Osteoblast (primary cell): ENCODE measurements at regions not wholly inside any gene's neighbourhood (a gene's known extent, or its start where the extent isn't known, plus 50 kb on each side); places are given as distances from the start of the nearest gene placed in this dataset.

Source experiments
- DNase-seq: peaks from one replicate; pipeline ENCODE4 v3.0.0; 2011; ENCODE audit warnings: low spot score, mixed read lengths; ENCODE audit not compliant: insufficient read length; ENCODE audit errors: missing footprints
- H2AFZ ChIP-seq: 2 replicates; pipeline ENCODE4 v1.6.0; 2011; ENCODE audit warnings: mild to moderate bottlenecking, low read length
- H3K27ac ChIP-seq: 2 replicates; pipeline ENCODE4 v1.5.1; 2011; ENCODE audit warnings: mild to moderate bottlenecking, low read depth, low read length, moderate library complexity
- H3K27me3 ChIP-seq: 2 replicates; pipeline ENCODE4 v1.6.0; 2012; ENCODE audit warnings: mild to moderate bottlenecking, control low read depth, inconsistent platforms, low read length, moderate library complexity; ENCODE audit not compliant: insufficient read depth
- H3K36me3 ChIP-seq: 2 replicates; pipeline ENCODE4 v1.5.1; 2011; ENCODE audit warnings: mild to moderate bottlenecking, low read length, control low read depth, moderate library complexity; ENCODE audit not compliant: insufficient read depth
- H3K4me1 ChIP-seq: 2 replicates; pipeline ENCODE4 v1.5.1; 2011; ENCODE audit warnings: mild to moderate bottlenecking, low read length, control low read depth, moderate library complexity; ENCODE audit not compliant: insufficient read depth
- H3K4me2 ChIP-seq: 2 replicates; pipeline ENCODE4 v1.6.0; 2011; ENCODE audit warnings: mild to moderate bottlenecking, low read length; ENCODE audit not compliant: insufficient read depth
- H3K4me3 ChIP-seq: fragments of 200-600 bp; sonication (generic); 3 replicates; pipeline ENCODE4 v1.5.1; 2012; ENCODE audit warnings: mild to moderate bottlenecking, low read length, inconsistent platforms; ENCODE audit not compliant: insufficient read depth
- H3K79me2 ChIP-seq: 2 replicates; pipeline ENCODE4 v1.6.0; 2012; ENCODE audit warnings: mild to moderate bottlenecking, low read length, control low read depth, inconsistent platforms; ENCODE audit not compliant: insufficient read depth
- H3K9me3 ChIP-seq: 2 replicates; pipeline ENCODE4 v1.5.1; 2011; ENCODE audit warnings: low read depth, low read length, control low read depth
- H4K20me1 ChIP-seq: 2 replicates; pipeline ENCODE4 v1.6.0; 2012; ENCODE audit warnings: mild to moderate bottlenecking, low read length, control low read depth; ENCODE audit not compliant: insufficient read depth
- CTCF ChIP-seq: IDR thresholded peaks from 2 replicates; pipeline ENCODE4 v1.5.1; 2011; ENCODE audit warnings: mild to moderate bottlenecking, low read depth, low read length, moderate library complexity; ENCODE audit errors: extremely low read depth

- Histone ChIP-seq H3K4me2 (peak overlapping the region; percentile 71), H2AFZ (peak overlapping the region; percentile 63)
- DNase-seq = peak; percentile 44
These were observed 78.6 kb upstream of the ARMC3 start for GRCh38 chr10:22849077-22849805.

GRCh38 chr10:22848509-22848908 is 79.3 kb upstream of the ARMC3 start:
- Histone ChIP-seq H3K27ac (no peak overlapping the region), H2AFZ (peak overlapping the region; percentile 63), H3K36me3 (no peaks in the 10 kb centered on the region), H3K79me2 (no peaks in the 10 kb centered on the region), H3K9me3 (no peaks in the 10 kb centered on the region), H3K4me3 (no peak overlapping the region), H4K20me1 (no peaks in the 10 kb centered on the region), H3K4me2 (no peak overlapping the region), H3K4me1 (no peaks in the 10 kb centered on the region), H3K27me3 (no peaks in the 10 kb centered on the region)
- no peak for TF ChIP-seq CTCF
- no peak for DNase-seq

More at GRCh38 chr10:22849077-22849805, 78.6 kb upstream of the ARMC3 start:
- H4K20me1 ChIP-seq = no peaks in the 10 kb centered on the region
- H3K27ac ChIP-seq = no peak overlapping the region
- peak overlapping the region; percentile 62 for H3K4me3 ChIP-seq
- H3K79me2 ChIP-seq = no peaks in the 10 kb centered on the region
- no peak for TF ChIP-seq CTCF
- peaks cover 4% of the 10 kb centered on the region for H3K4me1 ChIP-seq
- H3K36me3 ChIP-seq = no peaks in the 10 kb centered on the region
- H3K9me3 ChIP-seq = no peaks in the 10 kb centered on the region
- no peaks in the 10 kb centered on the region for H3K27me3 ChIP-seq

- no peak overlapping the region for H3K27ac ChIP-seq
- H2AFZ ChIP-seq = no peak overlapping the region
- TF ChIP-seq CTCF = no peak
- H3K9me3 ChIP-seq = no peaks in the 10 kb centered on the region
- H4K20me1 ChIP-seq = no peaks in the 10 kb centered on the region
- H3K4me3 ChIP-seq = no peak overlapping the region
- H3K36me3 ChIP-seq = no peaks in the 10 kb centered on the region
- no peaks in the 10 kb centered on the region for H3K79me2 ChIP-seq
- H3K27me3 ChIP-seq = no peaks in the 10 kb centered on the region
- no peaks in the 10 kb centered on the region for H3K4me1 ChIP-seq
- H3K4me2 ChIP-seq = no peak overlapping the region
- no peak for DNase-seq
These were observed 81.6 kb upstream of the ARMC3 start for GRCh38 chr10:22846294-22846693.

GRCh38 chr10:22839639-22840038 is 88.2 kb upstream of the ARMC3 start:
- Histone ChIP-seq H3K9me3 (no peaks in the 10 kb centered on the region), H3K27me3 (no peaks in the 10 kb centered on the region)
- TF ChIP-seq CTCF = no peak

More at GRCh38 chr10:22839639-22840038, 88.2 kb upstream of the ARMC3 start:
- DNase-seq = no peak
- Histone ChIP-seq H3K27ac (no peak overlapping the region), H2AFZ (no peak overlapping the region), H4K20me1 (no peaks in the 10 kb centered on the region), H3K79me2 (no peaks in the 10 kb centered on the region), H3K4me2 (no peak overlapping the region), H3K4me3 (no peak overlapping the region), H3K4me1 (no peaks in the 10 kb centered on the region), H3K36me3 (no peaks in the 10 kb centered on the region)
